Gastroesophageal sphincter (tissue), 4 donors: ENCODE measurements at regions not wholly inside any gene's neighbourhood (a gene's known extent, or its start where the extent isn't known, plus 50 kb on each side); places are given as distances from the start of the nearest gene placed in this dataset.

Experiments
- ATAC-seq: fragments of 150-250 bp; one replicate; pipeline ENCODE4 v1.9.1; 2016; ENCODE audit warnings: mild to moderate bottlenecking, moderate library complexity
- H3K27ac ChIP-seq, 4 donors: fragments of 200-600 bp; sonication (generic) in 3 of 4; 1 replicate in 3 of 4; 2 replicates in 1 of 4; pipeline ENCODE4 v1.5.1; 2016 to 2019
- H3K27me3 ChIP-seq: fragments of 200-600 bp; sonication (generic); one replicate; pipeline ENCODE4 v1.5.1; 2019
- H3K36me3 ChIP-seq, 2 donors: fragments of 200-600 bp; sonication (generic); one replicate each; pipeline ENCODE4 v1.5.1; 2019; ENCODE audit warnings: control low read depth in 1 of 2
- H3K4me1 ChIP-seq, 3 donors: fragments of 200-600 bp; sonication (generic); 1 replicate in 2 of 3; 2 replicates in 1 of 3; pipeline ENCODE4 v1.5.1; 2016 to 2019; ENCODE audit warnings: control low read depth in 2 of 3
- H3K4me3 ChIP-seq, 2 donors: fragments of 200-600 bp; sonication (generic); one replicate each; pipeline ENCODE4 v1.5.1; 2019; ENCODE audit warnings: mild to moderate bottlenecking in 1 of 2, moderate library complexity in 1 of 2
- H3K9me3 ChIP-seq, 3 donors: fragments of 200-600 bp; sonication (generic); one replicate each; pipeline ENCODE4 v1.5.1; 2017 to 2019; ENCODE audit warnings: control low read depth in 2 of 3
- EP300 ChIP-seq: sonication (generic); formaldehyde crosslinking; IDR thresholded peaks from one replicate; pipeline ENCODE4 v1.6.1; 2017; ENCODE audit warnings: antibody characterized with exemption, mild to moderate bottlenecking
- POLR2A ChIP-seq, 2 donors: fragments of 450-650 bp; IDR thresholded peaks; one replicate each; pipeline ENCODE4 v1.6.1; 2017; ENCODE audit warnings: antibody characterized with exemption in 2 of 2, mild to moderate bottlenecking in 2 of 2, moderate library complexity in 1 of 2
- POLR2AphosphoS5 ChIP-seq: sonication (generic); formaldehyde crosslinking; IDR thresholded peaks from one replicate; pipeline ENCODE4 v1.6.1; 2017; ENCODE audit warnings: antibody characterized with exemption
- WGBS, 2 donors: methylation state at CpG; one replicate each; pipeline ENCODE4 v1.1.5; 2018; ENCODE audit warnings: low coverage in 1 of 2; 5-methylcytosine and 5-hydroxymethylcytosine counted together
- TF ChIP-seq, protein P1 (sequence below), 4 experiments: fragments of 200-600 bp in 2 of 4; fragments of 450-650 bp in 2 of 4; sonication (generic) in 1 of 4; IDR thresholded peaks; one replicate each; pipeline ENCODE4 v1.5.1; 2017 to 2019; ENCODE audit warnings: antibody characterized with exemption in 4 of 4, mild to moderate bottlenecking in 2 of 4, moderate library complexity in 2 of 4

DNA sequence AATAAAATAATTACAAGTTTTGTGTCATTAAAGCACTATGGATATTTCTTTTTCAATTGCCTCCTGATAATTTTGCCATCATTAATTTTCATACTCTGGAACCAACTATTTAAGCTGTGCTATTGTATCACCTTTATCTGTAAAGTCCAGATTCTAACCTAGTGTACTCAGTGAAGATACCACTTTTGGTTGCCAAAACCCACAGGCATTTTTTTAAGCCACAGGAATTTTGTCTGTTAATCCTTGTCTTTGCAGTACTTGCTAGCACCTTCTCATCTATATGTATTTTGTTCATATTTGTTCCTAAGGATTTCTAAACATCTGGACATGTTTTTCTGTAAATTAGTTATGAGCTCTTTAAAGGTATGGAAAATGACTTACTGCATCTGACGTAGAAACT is 481.4 kb upstream of the DAB2 start:
- no peak for ATAC-seq
- Histone ChIP-seq H3K9me3 (peaks cover 0 to 18% (median 0%) of the 10 kb centered on the region in 3 donors), H3K36me3 (no peaks in the 10 kb centered on the region), H3K27me3 (no peaks in the 10 kb centered on the region), H3K4me3 (no peak overlapping the region), H3K4me1 (no peaks in the 10 kb centered on the region), H3K27ac (no peak overlapping the region)
- TF ChIP-seq EP300 (no peak), POLR2AphosphoS5 (no peak), POLR2A (IDR thresholded peaks at IDR 0.05) (no peak)
- TF ChIP-seq, protein P1, sequence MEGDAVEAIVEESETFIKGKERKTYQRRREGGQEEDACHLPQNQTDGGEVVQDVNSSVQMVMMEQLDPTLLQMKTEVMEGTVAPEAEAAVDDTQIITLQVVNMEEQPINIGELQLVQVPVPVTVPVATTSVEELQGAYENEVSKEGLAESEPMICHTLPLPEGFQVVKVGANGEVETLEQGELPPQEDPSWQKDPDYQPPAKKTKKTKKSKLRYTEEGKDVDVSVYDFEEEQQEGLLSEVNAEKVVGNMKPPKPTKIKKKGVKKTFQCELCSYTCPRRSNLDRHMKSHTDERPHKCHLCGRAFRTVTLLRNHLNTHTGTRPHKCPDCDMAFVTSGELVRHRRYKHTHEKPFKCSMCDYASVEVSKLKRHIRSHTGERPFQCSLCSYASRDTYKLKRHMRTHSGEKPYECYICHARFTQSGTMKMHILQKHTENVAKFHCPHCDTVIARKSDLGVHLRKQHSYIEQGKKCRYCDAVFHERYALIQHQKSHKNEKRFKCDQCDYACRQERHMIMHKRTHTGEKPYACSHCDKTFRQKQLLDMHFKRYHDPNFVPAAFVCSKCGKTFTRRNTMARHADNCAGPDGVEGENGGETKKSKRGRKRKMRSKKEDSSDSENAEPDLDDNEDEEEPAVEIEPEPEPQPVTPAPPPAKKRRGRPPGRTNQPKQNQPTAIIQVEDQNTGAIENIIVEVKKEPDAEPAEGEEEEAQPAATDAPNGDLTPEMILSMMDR (IDR thresholded peaks at IDR 0.05) = no peak
- WGBS, 2 donors = 81 to 100% methylated on average over 1 of the region's 1 CpG

DNA sequence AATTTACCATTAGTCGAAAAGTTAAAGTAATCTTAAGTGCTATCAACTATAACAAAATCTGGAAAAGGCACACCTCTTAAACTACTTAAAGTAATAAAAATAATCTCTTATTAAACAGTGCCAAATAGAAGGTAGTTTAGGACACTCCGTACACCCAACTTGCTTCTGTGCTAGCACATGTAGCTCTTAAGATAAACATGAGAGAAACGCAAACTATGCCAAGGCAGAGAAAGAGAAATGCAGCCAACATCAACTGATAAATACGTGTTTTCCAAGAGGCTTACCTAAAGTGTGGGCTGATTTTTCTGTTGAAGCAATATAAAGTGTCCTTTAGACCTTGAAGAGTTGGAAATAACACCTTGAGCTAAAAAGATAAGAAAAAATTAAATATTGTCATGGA is 480.6 kb upstream of the DAB2 start:
- no peak overlapping the region for H3K27ac ChIP-seq
- WGBS, 2 donors = 15 to 20% methylated on average over 4 of the region's 4 CpGs
- no peak overlapping the region for H3K4me3 ChIP-seq
- no peaks in the 10 kb centered on the region for H3K36me3 ChIP-seq
- peaks cover 0 to 18% (median 0%) of the 10 kb centered on the region in 3 donors for H3K9me3 ChIP-seq
- H3K4me1 ChIP-seq = no peaks in the 10 kb centered on the region
- ATAC-seq = no peak
- TF ChIP-seq, protein P1 (IDR thresholded peaks at IDR 0.05) = no peak
- TF ChIP-seq EP300 = no peak
- TF ChIP-seq POLR2AphosphoS5 = no peak
- no peak for TF ChIP-seq POLR2A (IDR thresholded peaks at IDR 0.05)
- no peaks in the 10 kb centered on the region for H3K27me3 ChIP-seq

DNA sequence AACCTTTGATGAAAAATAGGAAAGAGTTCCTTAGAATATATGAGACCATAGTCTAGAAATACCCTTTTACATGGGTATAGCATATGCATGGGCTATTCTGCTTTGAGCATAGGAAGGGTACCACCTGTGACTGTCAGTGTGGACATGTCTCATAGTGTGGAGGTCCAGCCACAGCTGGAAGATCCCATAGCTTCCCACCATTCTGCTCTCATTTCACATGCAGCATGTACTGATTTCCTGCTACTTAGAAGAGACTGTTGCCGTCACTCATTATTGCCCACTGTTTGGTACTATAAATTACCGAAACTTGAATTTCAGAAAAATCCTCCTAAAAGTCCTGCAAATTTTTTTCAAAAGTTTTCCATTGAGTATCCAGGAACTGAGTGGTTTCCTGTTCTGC is 477.8 kb upstream of the DAB2 start:
- Histone ChIP-seq H3K27me3 (no peaks in the 10 kb centered on the region), H3K9me3 (peaks cover 0 to 9% (median 0%) of the 10 kb centered on the region in 3 donors), H3K4me3 (no peak overlapping the region), H3K36me3 (no peaks in the 10 kb centered on the region), H3K4me1 (no peaks in the 10 kb centered on the region), H3K27ac (no peak overlapping the region)
- no peak for ATAC-seq
- TF ChIP-seq POLR2A (IDR thresholded peaks at IDR 0.05) = no peak
- 83 to 90% methylated on average over 2 of the region's 2 CpGs for WGBS, 2 donors

DNA sequence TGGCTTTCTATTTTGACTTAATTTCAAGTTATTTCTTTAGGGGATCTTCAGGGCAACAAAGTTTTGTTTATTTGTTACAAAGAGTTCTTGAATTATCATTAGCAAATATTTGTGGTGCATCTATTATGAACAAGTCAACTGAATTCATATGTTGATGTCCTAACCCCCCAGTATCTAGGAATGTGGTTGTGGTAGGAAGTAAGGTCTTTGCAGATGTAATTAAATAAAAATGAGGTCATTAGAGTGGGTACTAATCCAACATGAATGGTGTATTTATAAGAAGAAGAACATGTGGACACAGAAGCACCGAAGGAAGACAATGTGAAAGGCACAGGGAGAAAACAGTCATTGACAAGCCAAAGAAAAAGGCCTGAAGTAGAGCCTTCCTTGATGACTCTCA is 474.0 kb upstream of the DAB2 start:
- H3K4me3 ChIP-seq = no peak overlapping the region
- no peaks in the 10 kb centered on the region for H3K36me3 ChIP-seq
- H3K27ac ChIP-seq = no peak overlapping the region
- H3K4me1 ChIP-seq = no peaks in the 10 kb centered on the region
- no peaks in the 10 kb centered on the region for H3K9me3 ChIP-seq
- 75 to 91% methylated on average over 1 of the region's 1 CpG for WGBS, 2 donors
- ATAC-seq = no peak
- TF ChIP-seq POLR2A (IDR thresholded peaks at IDR 0.05) = no peak
- TF ChIP-seq POLR2AphosphoS5 = no peak
- TF ChIP-seq EP300 = no peak
- TF ChIP-seq, protein P1 (IDR thresholded peaks at IDR 0.05) = no peak
- H3K27me3 ChIP-seq = no peaks in the 10 kb centered on the region

DNA sequence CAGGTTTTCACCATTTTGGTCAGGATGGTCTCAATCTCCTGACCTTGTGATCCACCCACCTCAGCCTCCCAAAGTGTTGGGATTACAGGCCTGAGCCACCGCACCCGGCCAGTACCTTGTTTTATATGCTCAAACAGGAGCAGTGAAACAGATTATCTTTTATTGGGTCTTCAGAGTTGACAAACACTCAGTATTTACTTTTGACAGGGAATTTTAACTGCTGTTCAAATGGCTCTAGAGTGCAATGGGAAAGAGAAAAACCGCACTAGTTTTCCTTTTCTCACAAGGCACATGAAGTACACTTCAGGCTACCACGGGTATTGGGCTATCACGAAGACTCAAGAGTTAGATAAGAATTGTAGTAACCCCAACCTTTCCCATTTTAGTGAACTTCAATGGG is 471.9 kb upstream of the DAB2 start:
- 76 to 98% methylated on average over 5 of the region's 5 CpGs for WGBS, 2 donors
- Histone ChIP-seq H3K4me3 (no peak overlapping the region), H3K9me3 (no peaks in the 10 kb centered on the region), H3K4me1 (no peaks in the 10 kb centered on the region), H3K27me3 (no peaks in the 10 kb centered on the region), H3K36me3 (no peaks in the 10 kb centered on the region), H3K27ac (no peak overlapping the region)
- ATAC-seq = no peak
- TF ChIP-seq, protein P1 (IDR thresholded peaks at IDR 0.05) = no peak
- no peak for TF ChIP-seq POLR2AphosphoS5
- no peak for TF ChIP-seq EP300
- TF ChIP-seq POLR2A (IDR thresholded peaks at IDR 0.05) = no peak

DNA sequence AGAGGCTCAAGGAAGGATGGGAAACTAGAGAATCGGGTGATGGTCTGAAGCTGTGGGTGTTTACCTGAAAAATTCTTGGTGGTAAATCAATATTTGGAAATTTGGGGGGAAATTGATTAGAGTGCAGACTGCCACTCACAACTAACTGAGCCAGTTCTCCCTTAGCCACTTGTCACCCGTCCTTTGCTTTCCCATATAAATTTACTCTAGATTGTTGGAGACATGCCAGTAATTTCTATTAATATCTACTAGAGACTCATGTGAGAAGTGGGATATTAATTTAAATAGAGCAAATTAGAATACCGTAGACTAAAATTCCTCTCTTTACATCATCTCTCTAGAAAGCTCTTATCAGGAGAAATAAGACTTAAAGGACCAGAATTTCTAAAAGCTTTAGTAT is 471.3 kb upstream of the DAB2 start:
- no peak overlapping the region for H3K4me3 ChIP-seq
- no peaks in the 10 kb centered on the region for H3K9me3 ChIP-seq
- TF ChIP-seq POLR2A (IDR thresholded peaks at IDR 0.05) (no peak), EP300 (no peak), POLR2AphosphoS5 (no peak)
- H3K27me3 ChIP-seq = no peaks in the 10 kb centered on the region
- ATAC-seq = no peak
- no peak overlapping the region for H3K27ac ChIP-seq
- no peaks in the 10 kb centered on the region for H3K36me3 ChIP-seq
- WGBS, 2 donors = 75 to 79% methylated on average over 3 of the region's 3 CpGs
- H3K4me1 ChIP-seq = no peaks in the 10 kb centered on the region
